GM21619 (cell line): ENCODE measurements at regions not wholly inside any gene's neighbourhood (a gene's known extent, or its start where the extent isn't known, plus 50 kb on each side); places are given as distances from the start of the nearest gene placed in this dataset.

Source experiments
- ATAC-seq: cut with Tn5 transposase; IDR thresholded peaks from one replicate; pipeline ENCODE4 v1.9.1; 2021; ENCODE audit not compliant: unreplicated experiment

DNA sequence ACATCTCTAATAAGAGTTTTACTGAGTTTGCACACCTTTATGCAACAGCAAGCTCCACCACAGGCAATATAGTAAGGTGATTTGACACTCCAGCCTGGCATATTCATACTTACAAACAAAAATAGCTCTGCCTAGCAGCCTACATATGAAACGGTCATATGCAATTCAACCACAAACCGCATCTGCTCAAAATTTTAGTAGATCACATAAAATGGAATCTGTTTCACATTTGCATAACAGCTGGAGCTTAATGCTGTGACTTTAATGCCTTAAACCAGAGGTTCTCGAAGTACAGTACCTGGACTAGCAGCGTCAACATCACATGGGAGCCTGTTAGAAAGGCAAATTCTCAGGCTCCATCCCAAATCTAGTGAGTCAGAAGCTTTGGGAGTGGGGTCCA, 578.4 kb downstream of the CDH11 start:
- no peak for ATAC-seq

DNA sequence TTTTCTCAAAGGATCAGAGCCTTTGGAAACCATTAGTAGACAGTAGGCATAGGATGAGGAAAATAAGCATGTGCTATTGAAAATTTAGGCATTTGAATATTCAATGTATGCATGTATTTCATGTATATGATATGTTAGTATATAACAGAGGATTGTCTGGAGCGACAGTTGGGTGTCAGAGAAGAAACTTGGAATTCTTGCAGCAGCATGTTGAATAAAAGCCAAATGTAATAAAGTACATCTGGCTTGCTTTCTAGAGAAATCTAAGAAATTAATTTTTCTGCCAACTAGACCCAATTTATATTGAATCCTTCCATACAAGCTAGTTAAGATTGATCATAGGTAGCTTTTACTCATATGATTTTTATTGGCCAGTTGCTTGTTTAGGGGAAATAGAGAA, 578.8 kb downstream of the CDH11 start:
- ATAC-seq: no peak

DNA sequence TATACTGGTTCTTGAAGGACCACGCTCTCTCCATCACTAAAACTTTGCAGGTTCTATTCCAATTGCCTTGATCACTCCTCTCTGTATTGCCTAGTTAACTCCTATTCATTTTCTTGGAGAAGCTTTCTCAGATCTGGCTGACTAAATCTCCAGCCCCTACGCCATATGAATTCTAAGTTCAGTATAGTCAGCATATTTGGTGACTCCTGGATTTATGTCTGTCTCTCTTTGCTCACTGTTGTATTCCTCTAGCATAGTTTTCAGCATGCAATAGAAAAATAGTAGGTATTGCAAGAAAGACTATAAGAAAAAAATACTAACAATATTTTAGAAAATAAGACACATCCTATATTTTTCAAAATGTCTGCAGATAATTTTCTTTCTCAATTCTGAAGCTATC, 579.7 kb downstream of the CDH11 start:
- ATAC-seq: no peak

DNA sequence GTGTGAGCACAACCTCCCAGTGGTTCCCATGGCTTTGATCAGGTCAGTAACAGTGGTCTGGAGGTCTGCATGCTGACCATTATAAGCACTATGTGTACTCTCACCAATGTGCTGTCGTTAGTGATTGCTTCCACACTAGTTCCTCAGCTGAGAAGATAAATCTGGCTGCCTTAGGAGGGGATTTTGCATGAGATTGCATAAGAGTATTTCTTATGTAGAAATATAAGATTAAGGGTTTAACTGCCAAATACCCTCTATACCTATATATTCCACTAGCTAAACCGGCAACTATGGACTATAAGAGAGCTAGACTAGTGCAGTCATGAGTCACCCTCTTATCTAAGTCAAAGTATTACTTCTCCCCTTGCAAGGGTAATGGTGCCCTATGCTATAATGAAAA, 580.2 kb downstream of the CDH11 start:
- ATAC-seq: no peak

DNA sequence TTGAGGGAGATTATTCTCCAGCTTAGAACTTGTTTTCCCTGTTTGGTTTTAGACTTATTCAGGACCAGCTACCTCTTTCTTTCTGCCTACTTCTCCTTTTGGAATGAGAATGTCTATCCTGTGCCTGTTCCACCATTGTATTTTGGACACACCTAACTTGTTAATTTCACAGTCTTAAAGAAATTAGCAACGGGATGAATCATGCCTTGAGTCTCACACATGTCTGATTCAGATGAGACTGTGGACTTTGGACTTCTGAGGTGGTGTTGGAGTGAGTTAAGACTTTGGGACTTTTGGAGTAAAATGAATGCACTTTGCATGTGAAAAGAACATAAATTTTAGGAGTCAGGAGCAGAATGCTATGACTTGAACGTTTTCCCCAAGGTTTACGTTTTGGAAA, 581.4 kb downstream of the CDH11 start:
- ATAC-seq: no peak

DNA sequence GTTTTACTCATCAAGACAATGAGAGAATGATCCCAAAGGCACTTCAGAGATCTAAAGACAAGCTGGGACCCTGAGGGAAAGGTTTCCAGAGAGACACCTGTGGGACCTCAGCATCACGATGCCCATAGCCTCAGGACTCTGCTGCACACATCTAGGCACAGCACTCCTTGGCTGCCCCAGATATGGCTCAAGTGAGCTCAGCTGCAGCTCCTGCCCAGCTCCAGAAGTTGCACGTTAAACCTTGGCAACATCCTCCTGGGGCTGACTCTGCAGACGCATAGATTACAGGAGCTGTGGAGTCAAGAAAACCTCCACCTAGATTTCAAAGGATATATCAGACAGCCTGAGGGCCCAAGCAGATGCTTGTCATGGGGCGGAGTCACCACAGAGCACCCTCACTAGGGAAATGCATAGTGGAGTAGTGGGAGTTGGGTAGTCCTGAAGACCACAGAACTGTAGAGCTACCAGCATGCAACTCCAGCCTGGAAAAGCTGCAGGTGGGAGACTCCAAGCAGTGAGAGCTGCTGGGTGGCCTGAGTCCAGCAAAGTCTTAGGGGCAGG, 582.0 kb downstream of the CDH11 start:
- no peak for ATAC-seq

DNA sequence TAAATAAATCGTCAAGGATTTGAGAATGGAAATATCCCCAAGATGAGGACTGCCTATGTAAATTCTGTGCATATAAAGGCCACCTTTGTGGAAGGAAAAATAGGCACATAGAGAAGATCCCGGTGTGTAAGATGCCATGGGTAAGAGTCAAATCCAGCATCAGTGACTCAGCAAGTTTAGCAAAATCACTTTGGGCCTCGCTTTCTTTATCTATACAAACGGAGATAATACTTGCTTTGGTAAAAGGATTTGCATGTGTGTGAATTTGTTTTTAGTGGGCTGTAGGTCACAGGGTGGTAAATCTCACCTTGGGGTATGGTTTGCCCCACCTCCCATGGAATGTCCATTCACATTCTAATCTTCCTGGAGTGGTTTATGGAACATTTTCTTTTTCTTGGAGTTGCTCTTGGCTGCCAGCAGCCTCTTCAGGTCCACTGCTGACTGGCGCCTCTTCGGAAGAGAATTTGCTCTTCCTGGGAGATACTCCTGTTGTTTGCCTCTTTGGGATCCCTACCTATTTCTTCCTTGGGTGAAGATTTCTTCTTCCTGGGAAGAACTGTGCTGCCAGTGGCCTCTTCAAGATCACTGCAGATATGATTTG, 587.6 kb downstream of the CDH11 start:
- no peak for ATAC-seq

DNA sequence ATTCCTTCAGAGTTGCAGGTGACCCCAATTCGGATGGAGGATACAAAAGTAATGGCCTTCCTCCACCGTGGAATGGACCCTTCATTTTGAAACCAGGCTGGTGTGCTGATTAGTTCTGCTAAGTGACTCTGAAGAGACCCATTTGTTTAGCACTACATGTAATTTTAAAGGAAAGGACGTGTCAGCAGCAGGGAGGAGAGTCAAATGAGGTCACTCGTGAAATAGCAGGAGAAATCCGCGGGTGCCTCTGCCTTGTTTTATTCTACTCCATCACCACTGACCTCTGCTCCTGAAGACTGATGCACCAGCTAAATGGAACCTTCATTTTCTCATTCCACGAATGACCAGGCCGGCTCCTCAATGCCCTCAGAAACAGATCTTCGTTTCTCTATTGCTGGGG, 589.2 kb downstream of the CDH11 start:
- ATAC-seq: no peak

DNA sequence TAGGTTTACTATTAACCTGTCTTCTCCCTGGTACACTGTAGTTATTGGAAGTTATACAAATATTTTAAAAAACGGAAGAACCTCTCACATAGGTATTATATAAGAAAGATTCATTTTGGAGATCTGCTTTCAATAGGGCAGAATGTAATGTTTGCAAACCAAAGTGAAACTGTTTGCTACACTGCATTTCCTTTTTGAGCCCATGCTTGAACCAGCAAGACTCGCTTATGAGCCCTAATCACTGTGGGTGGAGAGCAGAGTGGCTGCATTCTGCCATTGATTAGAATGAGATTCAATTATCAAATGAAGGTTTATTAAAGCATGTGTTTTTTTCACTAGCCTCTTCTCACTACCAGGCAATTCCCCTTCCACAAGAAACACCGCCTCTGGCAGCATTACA, 589.7 kb downstream of the CDH11 start:
- ATAC-seq: no peak

DNA sequence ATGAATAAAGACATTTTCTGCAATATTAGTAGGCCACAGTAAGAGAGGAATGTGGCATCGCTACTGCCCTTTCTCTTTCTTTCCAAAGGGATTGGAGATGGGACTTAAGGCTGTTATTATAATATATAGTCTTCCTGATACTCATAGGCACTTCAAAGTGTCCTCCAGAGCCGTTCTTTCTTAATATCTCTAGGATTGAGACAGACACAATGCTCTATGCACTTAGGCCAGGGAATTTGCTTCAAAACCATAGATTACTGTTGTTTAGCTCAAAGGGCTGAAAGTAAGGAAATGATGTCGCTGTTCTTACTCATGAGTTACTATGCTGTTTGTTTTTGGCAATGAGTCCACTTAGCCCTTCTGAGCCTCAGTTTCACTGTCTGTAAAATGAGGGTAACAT, 590.5 kb downstream of the CDH11 start:
- ATAC-seq: no peak

DNA sequence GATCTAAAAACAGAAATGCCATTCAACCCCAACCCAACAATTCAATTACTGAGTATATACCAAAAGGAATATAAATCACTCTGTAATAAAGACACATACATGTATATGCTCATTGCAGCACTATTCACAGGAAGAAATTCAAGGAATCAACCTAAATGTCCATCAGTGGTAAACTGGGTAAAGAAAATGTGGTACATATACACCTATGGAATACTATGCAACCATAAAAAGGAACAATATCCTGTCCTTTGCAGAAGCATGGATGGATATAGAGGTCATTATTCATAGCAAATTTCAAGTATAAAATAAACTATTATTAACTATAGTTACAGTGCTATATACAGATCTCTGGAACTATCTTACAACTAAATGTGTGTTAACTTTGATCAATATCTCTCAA, 599.3 kb downstream of the CDH11 start:
- ATAC-seq: no peak

DNA sequence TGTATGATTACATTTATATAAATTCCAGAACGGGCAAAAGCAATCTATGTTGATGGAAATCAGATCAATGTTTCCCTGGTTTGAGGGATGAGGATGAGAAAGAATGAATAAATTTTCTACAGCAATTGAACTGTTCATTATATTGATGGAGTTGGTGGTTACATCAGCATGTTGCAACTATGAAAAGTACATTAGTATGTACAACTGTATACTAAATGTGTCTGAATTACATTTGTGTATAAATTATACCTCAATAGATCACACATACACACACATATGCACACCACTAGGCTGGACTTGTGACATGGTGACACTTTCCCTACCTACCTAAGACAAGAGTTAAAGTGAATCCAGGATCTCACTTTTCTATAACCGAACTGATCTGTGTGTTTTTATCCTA, 608.0 kb downstream of the CDH11 start:
- no peak for ATAC-seq

DNA sequence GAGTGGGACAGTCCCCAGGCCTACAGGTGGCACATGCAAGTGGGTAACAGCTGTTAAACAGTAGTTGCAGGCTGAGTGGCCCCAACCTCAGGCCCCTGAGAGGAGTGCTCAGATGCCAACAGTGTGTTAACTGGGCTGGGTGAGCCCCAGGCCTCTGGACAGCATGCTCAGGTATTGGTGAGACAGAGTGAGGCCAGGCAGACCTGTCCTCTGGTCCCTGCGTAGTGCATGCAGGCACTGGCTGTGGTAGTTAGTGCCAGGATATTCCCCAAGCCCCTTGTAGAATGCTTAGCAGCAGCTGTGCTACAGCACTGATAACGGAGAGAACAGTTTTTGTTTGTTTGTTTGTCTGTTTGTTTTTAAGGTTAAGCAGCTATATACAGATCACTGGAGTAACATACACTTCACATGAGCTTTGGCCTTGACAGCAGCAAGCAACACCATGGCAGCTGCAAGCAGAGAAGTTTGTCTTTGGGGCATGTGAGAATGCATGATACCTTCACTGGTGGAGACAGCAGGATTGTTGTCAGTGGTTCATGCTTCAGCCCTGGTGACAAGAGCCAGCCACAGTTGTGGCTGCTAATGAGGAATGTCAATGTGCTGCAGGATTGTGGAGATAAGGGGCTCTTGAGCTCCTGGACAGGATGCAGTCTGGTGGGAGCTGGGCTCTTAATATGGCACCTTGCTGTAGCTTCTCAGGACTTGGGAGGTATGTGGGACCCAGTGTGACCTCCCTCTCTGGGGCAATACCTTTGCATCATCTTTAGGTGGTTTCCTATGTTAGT, 614.4 kb downstream of the CDH11 start:
- ATAC-seq: no peak

DNA sequence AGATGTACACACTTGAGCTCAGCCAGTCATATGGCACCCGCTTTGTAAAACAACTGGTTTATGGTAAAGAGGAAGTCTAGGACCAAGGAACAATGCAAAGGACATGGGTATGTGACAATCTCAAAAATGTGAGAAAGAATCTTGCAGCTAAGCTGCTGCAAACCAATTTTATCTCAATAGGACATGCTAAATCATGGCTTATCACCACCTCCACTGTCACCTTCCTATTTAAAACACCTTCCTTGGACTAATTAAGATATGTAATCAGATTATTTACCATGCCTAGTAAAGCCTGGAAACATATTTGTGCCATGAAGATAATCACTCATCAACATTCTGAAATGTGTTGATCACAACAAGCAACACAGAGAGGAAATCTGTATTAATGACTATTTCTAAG, 622.7 kb downstream of the CDH11 start:
- ATAC-seq: no peak

DNA sequence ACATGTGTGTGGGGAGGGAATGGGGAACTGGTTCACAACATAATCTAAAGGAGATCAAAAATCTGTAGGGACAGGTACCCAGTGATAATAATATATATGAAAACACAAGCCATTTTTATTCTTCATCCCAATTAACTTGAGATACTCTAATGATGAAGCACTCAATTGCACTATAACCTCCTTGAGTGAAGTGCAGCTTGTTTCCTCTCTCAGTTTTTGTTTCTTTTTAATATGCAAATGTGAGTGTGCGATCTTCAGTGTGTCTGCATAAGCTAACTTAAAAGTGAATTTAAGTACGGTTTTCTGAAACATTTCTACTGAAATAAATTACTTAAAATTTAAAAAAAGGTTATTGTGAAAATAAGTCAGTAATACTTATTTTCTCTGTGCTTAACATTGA, 623.5 kb downstream of the CDH11 start:
- ATAC-seq: no peak

DNA sequence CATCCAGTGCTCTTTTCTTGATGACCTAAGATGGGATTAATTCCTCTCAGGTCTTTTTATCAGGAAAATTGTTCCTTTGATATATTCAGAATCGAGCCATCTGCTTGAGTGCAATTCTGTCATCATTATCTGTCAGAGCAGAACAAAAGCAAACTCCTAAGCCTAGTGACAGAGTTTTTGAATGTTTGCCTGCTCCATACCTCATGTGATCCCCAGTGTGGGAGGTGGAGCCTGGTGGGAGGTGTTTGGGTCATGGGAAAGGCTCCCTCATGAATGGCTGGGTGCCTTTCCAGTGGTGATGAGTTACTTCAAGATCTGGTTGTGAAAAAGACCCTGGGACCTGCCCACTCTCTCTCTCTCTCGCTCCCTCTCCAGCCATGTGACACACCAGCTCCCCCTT, 628.2 kb downstream of the CDH11 start:
- no peak for ATAC-seq

DNA sequence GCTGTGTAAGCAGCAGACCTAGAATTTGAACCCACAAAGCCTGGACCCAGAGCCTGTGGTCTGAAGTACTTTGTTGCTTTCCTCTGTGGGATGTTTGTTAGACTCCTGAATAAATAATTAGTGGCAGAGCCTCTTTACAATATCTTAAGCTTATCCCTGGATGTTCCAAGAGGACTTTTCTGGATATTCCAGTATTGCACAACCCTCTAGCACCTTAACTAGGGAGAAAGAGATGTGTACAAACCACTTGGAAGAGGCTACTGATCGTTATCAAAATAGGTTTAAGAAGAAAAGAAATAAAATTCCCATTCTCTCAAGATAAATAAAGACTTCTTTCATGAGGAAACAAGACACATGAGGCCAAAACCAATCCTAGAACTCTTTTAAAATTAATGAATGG, 632.4 kb downstream of the CDH11 start:
- ATAC-seq: no peak

DNA sequence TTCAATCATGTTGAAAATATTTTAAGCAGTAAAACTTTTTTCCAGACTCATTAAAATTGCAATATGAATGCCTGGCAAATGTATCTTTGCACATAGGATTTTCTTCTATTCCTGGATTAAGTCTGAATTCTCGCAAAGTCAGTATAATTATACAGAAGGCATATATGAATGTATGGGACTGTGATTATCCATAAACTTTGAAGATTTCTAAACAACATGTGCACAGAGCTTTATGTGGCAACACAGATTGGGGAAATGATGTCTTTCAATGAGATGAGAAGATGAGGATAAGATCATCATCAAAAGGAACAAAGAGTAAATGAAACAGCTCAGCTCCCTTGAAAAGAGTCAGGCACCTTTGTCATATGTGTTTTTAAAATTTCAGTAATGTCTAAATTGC, 635.3 kb downstream of the CDH11 start:
- ATAC-seq: no peak

DNA sequence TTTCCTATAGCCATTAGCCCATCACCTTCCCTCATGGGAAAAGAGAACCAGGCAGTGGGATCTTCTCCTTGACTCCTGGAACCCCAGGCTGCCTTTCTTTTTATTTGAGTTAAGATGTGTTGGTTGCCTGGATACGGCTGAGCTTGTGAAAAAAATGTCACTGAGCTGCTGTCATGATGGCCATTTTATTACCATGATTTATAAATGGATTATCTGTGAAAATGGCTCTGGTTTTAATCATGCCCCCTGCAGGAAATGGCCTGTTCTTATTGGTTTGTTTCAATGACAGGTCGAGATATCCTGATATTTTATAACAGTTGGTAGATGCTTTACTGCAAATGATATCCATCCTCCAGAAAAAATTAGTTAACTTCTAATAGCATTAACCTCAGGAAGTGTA, 640.4 kb downstream of the CDH11 start:
- ATAC-seq: no peak

DNA sequence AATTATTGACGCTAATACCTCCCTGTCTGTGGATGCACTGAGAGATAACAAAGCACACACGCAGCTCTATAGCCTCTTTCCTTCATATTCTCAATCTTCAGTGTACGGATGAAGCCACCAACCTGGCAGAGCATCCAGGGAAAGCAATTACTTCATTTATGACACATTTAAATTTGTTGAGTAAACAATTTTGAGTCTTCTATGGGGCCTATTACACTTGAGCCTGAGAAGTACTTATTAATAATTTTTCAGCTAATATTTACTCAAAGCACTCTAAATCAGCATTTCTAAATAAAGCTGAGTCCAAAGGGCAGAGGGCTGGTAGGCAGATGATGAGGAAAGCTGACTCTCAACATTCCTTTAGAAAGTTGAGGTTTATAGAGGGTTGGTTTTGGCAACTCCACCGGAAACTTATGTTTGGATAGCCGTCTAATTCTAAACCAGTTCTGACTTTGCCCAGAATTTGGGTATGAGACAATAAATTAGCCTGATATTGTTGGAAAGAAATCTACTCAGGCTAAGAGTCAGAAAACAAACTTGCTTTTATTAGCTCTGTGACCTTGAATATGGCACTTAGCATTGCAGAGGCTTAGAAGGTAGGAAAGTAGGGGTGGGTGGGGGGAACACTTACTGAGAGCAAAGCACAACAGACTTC, 643.5 kb downstream of the CDH11 start:
- ATAC-seq: no peak

DNA sequence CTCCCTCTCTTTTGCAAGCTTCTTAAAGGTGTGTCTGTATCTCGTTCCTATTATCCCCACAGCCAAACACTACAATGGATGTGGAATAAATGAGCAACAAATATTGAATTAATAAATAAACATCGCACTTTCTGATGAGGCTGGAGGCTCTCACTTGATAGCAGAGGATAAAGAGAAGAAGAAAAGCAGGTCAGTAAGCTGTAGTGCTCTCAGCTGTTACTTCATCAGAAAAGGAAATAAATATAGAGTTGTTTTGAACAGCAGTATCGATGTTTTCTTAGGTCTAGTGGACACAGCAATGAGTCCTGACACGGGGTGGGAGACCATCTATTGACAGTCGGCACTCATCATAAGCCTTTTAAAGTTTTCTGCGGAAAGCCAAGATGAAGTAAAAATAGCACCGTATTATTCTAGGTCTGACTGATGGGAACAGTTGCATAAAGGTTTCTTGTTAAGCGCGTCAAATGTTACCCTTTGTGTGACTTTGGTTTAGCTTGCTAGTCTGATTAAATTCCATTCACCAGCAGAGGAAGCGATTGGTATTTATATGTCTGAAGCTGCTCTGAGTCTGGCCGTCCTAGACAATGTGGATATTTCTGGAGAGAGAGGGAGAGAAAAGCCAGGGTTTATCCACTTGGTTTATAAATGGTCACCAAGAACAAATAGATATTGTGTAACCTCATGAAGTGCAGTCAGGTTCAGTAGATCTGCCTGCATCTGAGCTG, 646.1 kb downstream of the CDH11 start:
- ATAC-seq: no peak

DNA sequence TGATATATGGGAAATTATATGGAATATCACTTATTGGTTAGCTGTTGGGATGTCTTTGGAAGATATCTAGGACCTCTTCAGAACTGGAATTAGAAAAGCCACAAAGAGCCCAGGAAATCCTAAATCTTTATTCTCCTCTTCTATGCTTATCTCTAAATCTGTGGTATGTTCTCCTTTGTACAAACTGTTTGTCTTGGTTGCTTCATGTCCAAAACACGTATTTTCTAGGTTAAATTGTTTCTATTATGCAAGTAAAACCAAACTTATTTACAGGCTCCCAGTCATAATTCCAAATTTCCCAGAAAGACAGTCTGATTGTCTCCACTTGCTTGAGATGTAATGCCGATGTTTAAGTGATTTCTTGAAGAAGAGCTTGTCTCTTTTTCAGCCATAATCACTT, 650.9 kb downstream of the CDH11 start:
- ATAC-seq: no peak
